ENCODE measurements at regions not wholly inside any gene's neighbourhood (a gene's known extent, or its start where the extent isn't known, plus 50 kb on each side); places are given as distances from the start of the nearest gene placed in this dataset.

GRCh38 chr9:13857521-13857920 lies 456.4 kb downstream of the NFIB start:
- no peaks in the 10 kb centered on the region for H3K9me3 ChIP-seq (ENCODE audit: control insufficient read depth in 4 of 4, low read length in 3 of 4)
- no peaks in the 10 kb centered on the region for H3K4me1 ChIP-seq (ENCODE audit: control insufficient read depth in 4 of 4, insufficient read depth in 4 of 4, low read length in 3 of 4)
- H3K27ac ChIP-seq (ENCODE audit: low read depth in 1 of 2, low read length in 2 of 2) = no peak overlapping the region
- no peaks in the 10 kb centered on the region for H3K36me3 ChIP-seq (ENCODE audit: control insufficient read depth in 4 of 4, insufficient read depth in 3 of 4, low read depth in 1 of 4, low read length in 3 of 4)
- no peak for DNase-seq (ENCODE audit: low spot score)
- no peaks in the 10 kb centered on the region for H3K27me3 ChIP-seq (ENCODE audit: control insufficient read depth in 4 of 4, insufficient read depth in 4 of 4, low read length in 3 of 4)
- no peak overlapping the region for H3K4me3 ChIP-seq (ENCODE audit: low read depth in 1 of 3, low read length in 3 of 3)
- TF ChIP-seq NR2F2 (IDR thresholded peaks at IDR 0.05) = no peak
- TF ChIP-seq GABPA (IDR thresholded peaks at IDR 0.05 in 1 of 2, conservative IDR thresholded peaks at IDR 0.05 in 1 of 2) = no peak
- no peak for TF ChIP-seq HNF4A (conservative IDR thresholded peaks at IDR 0.05)
- no peak for TF ChIP-seq REST (IDR thresholded peaks at IDR 0.05)
- no peak for TF ChIP-seq HNF4G (IDR thresholded peaks at IDR 0.05)
- TF ChIP-seq ZBTB33 (IDR thresholded peaks at IDR 0.05) = no peak
- no peak for TF ChIP-seq RXRA (IDR thresholded peaks at IDR 0.05)
- no peak for TF ChIP-seq MAX (IDR thresholded peaks at IDR 0.05)
- H3K9ac ChIP-seq (ENCODE audit: low read depth in 1 of 2, low read length in 2 of 2) = no peak overlapping the region

- Histone ChIP-seq H3K36me3 (ENCODE audit: control insufficient read depth in 4 of 4, insufficient read depth in 3 of 4, low read depth in 1 of 4, low read length in 3 of 4) (no peaks in the 10 kb centered on the region), H3K4me1 (ENCODE audit: control insufficient read depth in 4 of 4, insufficient read depth in 4 of 4, low read length in 3 of 4) (no peaks in the 10 kb centered on the region), H3K9ac (ENCODE audit: low read depth in 1 of 2, low read length in 2 of 2) (no peak overlapping the region), H3K27me3 (ENCODE audit: control insufficient read depth in 4 of 4, insufficient read depth in 4 of 4, low read length in 3 of 4) (no peaks in the 10 kb centered on the region), H3K9me3 (ENCODE audit: control insufficient read depth in 4 of 4, low read length in 3 of 4) (peaks cover 0 to 3% (median 0%) of the 10 kb centered on the region in 4 donors), H3K4me3 (ENCODE audit: low read depth in 1 of 3, low read length in 3 of 3) (no peak overlapping the region), H3K27ac (ENCODE audit: low read depth in 1 of 2, low read length in 2 of 2) (no peak overlapping the region)
- WGBS = 66% methylated on average over 2 of the region's 2 CpGs
- DNase-seq (ENCODE audit: low spot score) = no peak
- no peak for TF ChIP-seq GABPA (IDR thresholded peaks at IDR 0.05 in 1 of 2, conservative IDR thresholded peaks at IDR 0.05 in 1 of 2)
Measured at GRCh38 chr9:13847270-13847669, 466.7 kb downstream of the NFIB start.

- H3K4me1 ChIP-seq (ENCODE audit: control insufficient read depth in 4 of 4, insufficient read depth in 4 of 4, low read length in 3 of 4) = no peaks in the 10 kb centered on the region
- WGBS = 69% methylated on average over 2 of the region's 2 CpGs
- no peaks in the 10 kb centered on the region for H3K27me3 ChIP-seq (ENCODE audit: control insufficient read depth in 4 of 4, insufficient read depth in 4 of 4, low read length in 3 of 4)
- H3K36me3 ChIP-seq (ENCODE audit: control insufficient read depth in 4 of 4, insufficient read depth in 3 of 4, low read depth in 1 of 4, low read length in 3 of 4) = no peaks in the 10 kb centered on the region
- no peak overlapping the region for H3K27ac ChIP-seq (ENCODE audit: low read depth in 1 of 2, low read length in 2 of 2)
- no peak overlapping the region for H3K9ac ChIP-seq (ENCODE audit: low read depth in 1 of 2, low read length in 2 of 2)
- no peak overlapping the region for H3K4me3 ChIP-seq (ENCODE audit: low read depth in 1 of 3, low read length in 3 of 3)
- no peak for DNase-seq (ENCODE audit: low spot score)
- H3K9me3 ChIP-seq (ENCODE audit: control insufficient read depth in 4 of 4, low read length in 3 of 4) = peaks cover 0 to 3% (median 0%) of the 10 kb centered on the region in 4 donors
- TF ChIP-seq NR2F2 (IDR thresholded peaks at IDR 0.05) (no peak), EGR1 (IDR thresholded peaks at IDR 0.05; ENCODE audit: low read depth in 2 of 2) (no peak), RAD21 (IDR thresholded peaks at IDR 0.05) (no peak), YY1 (IDR thresholded peaks at IDR 0.05) (no peak), MAX (IDR thresholded peaks at IDR 0.05) (no peak), ATF3 (IDR thresholded peaks at IDR 0.05) (no peak), SP1 (IDR thresholded peaks at IDR 0.05) (no peak), GABPA (IDR thresholded peaks at IDR 0.05 in 1 of 2, conservative IDR thresholded peaks at IDR 0.05 in 1 of 2) (no peak), FOXA2 (IDR thresholded peaks at IDR 0.05) (no peak), ZBTB33 (IDR thresholded peaks at IDR 0.05) (no peak), REST (IDR thresholded peaks at IDR 0.05) (no peak)
Measured at GRCh38 chr9:13845460-13845859, 468.5 kb downstream of the NFIB start.
